GM23248 (cell line): ENCODE measurements at regions not wholly inside any gene's neighbourhood (a gene's known extent, or its start where the extent isn't known, plus 50 kb on each side); places are given as distances from the start of the nearest gene placed in this dataset.

Experiments used
- EZH2 ChIP-seq: fragments of 200-600 bp; sonication (generic); IDR thresholded peaks from 2 replicates; pipeline ENCODE4 v1.6.1; 2018; ENCODE audit warnings: antibody characterized with exemption, mild to moderate bottlenecking; ENCODE audit not compliant: insufficient read depth, poor library complexity, severe bottlenecking
- EZH2phosphoT487 ChIP-seq: fragments of 200-600 bp; sonication (generic); IDR thresholded peaks from 2 replicates; pipeline ENCODE4 v1.6.1; 2018; ENCODE audit warnings: antibody characterized with exemption, moderate library complexity, mild to moderate bottlenecking, low read depth; ENCODE audit not compliant: insufficient read depth

- no peak for TF ChIP-seq EZH2phosphoT487
- TF ChIP-seq EZH2 = no peak
Measured at GRCh38 chr5:40359832-40360231, 319.9 kb upstream of the PTGER4 start.
